CD14-positive monocyte (primary cell): ENCODE measurements at regions not wholly inside any gene's neighbourhood (a gene's known extent, or its start where the extent isn't known, plus 50 kb on each side); places are given as distances from the start of the nearest gene placed in this dataset.

Experiments
- DNase-seq, 3 donors: peaks; one replicate each; pipeline ENCODE4 v3.0.0-alpha.2; 2011 to 2022
- H2AFZ ChIP-seq: 2 replicates; pipeline ENCODE4 v1.6.0; 2012; ENCODE audit warnings: mild to moderate bottlenecking, low read depth, low read length, inconsistent platforms; ENCODE audit not compliant: insufficient read depth, poor library complexity, severe bottlenecking
- H3K27ac ChIP-seq, 2 donors: 1 replicate in 1 of 2; 2 replicates in 1 of 2; pipeline ENCODE4 v1.5.1; 2012 to 2013; ENCODE audit warnings: low read length in 2 of 2, control low read depth in 1 of 2, inconsistent platforms in 1 of 2, low read depth in 1 of 2, mild to moderate bottlenecking in 1 of 2
- H3K27me3 ChIP-seq, 2 donors: one replicate each; pipeline versions ENCODE4 v1.6.0 to v1.6.1; 2011 to 2013; ENCODE audit warnings: low read length in 2 of 2; ENCODE audit not compliant: control insufficient read depth in 2 of 2, insufficient read depth in 2 of 2
- H3K36me3 ChIP-seq, 2 donors: replicated peaks in 1 of 2; 1 replicate in 1 of 2; 2 replicates in 1 of 2; pipeline versions ENCODE4 v1.5.1 to v1.6.1; 2012 to 2013; ENCODE audit warnings: low read length in 2 of 2, control low read depth in 1 of 2, inconsistent platforms in 1 of 2, mild to moderate bottlenecking in 1 of 2; ENCODE audit not compliant: insufficient read depth in 2 of 2, control insufficient read depth in 1 of 2
- H3K4me1 ChIP-seq, 2 donors: 1 replicate in 1 of 2; 2 replicates in 1 of 2; pipeline versions ENCODE4 v1.5.1 to v1.6.1; 2012 to 2013; ENCODE audit warnings: low read length in 2 of 2, control low read depth in 1 of 2, inconsistent platforms in 1 of 2, mild to moderate bottlenecking in 1 of 2, moderate library complexity in 1 of 2; ENCODE audit not compliant: insufficient read depth in 2 of 2, control insufficient read depth in 1 of 2
- H3K4me2 ChIP-seq: replicated peaks from 2 replicates; pipeline ENCODE3; 2012; ENCODE audit warnings: low read length, moderate library complexity, mild to moderate bottlenecking; ENCODE audit not compliant: poor library complexity, severe bottlenecking; ENCODE audit errors: extremely low read depth
- H3K4me3 ChIP-seq, 3 experiments: fragments of 200-600 bp in 1 of 3; sonication (generic) in 1 of 3; replicated peaks in 1 of 3; 1 replicate in 2 of 3; 2 replicates in 1 of 3; pipeline ENCODE4 v1.5.1; 2011 to 2013; ENCODE audit warnings: low read length in 3 of 3, mild to moderate bottlenecking in 3 of 3, control low read depth in 2 of 3, low read depth in 2 of 3, inconsistent platforms in 1 of 3, moderate library complexity in 1 of 3
- H3K79me2 ChIP-seq: 2 replicates; pipeline ENCODE4 v1.6.0; 2012; ENCODE audit warnings: mild to moderate bottlenecking, control low read depth, inconsistent platforms, low read length, moderate library complexity; ENCODE audit not compliant: insufficient read depth
- H3K9ac ChIP-seq: 2 replicates; pipeline ENCODE4 v1.6.0; 2017; ENCODE audit warnings: low read length, mild to moderate bottlenecking; ENCODE audit not compliant: insufficient read depth, poor library complexity, severe bottlenecking
- H3K9me3 ChIP-seq, 2 donors: replicated peaks in 1 of 2; 1 replicate in 1 of 2; 2 replicates in 1 of 2; pipeline versions ENCODE4 v1.5.1 to v1.6.1; 2012 to 2013; ENCODE audit warnings: low read length in 2 of 2, control low read depth in 1 of 2; ENCODE audit not compliant: control insufficient read depth in 1 of 2, insufficient read depth in 1 of 2
- H4K20me1 ChIP-seq: 2 replicates; pipeline ENCODE4 v1.6.0; 2012; ENCODE audit warnings: mild to moderate bottlenecking, low read length, control low read depth, moderate library complexity; ENCODE audit not compliant: insufficient read depth
- H3K27ac Mint-ChIP-seq, 7 donors: one replicate each; pipeline ENCODE4 v1.8.0; 2020; ENCODE audit warnings: mild to moderate bottlenecking in 7 of 7, mixed read lengths in 7 of 7, moderate library complexity in 6 of 7, inconsistent platforms in 2 of 7
- H3K27me3 Mint-ChIP-seq, 3 donors: one replicate each; pipeline ENCODE4 v1.8.0; 2021 to 2022; ENCODE audit warnings: low read depth in 3 of 3, mild to moderate bottlenecking in 3 of 3, mixed read lengths in 3 of 3, moderate library complexity in 3 of 3, inconsistent platforms in 1 of 3
- H3K36me3 Mint-ChIP-seq, 2 donors: one replicate each; pipeline ENCODE4 v1.8.0; 2020; ENCODE audit warnings: mixed read lengths in 2 of 2, inconsistent platforms in 1 of 2, mild to moderate bottlenecking in 1 of 2
- H3K4me1 Mint-ChIP-seq: one replicate; pipeline ENCODE4 v1.8.0; 2020; ENCODE audit warnings: mild to moderate bottlenecking, mixed read lengths
- H3K4me3 Mint-ChIP-seq, 2 donors: one replicate each; pipeline ENCODE4 v1.8.0; 2020; ENCODE audit warnings: mild to moderate bottlenecking in 2 of 2, mixed read lengths in 2 of 2, moderate library complexity in 1 of 2
- H3K9me3 Mint-ChIP-seq, 7 donors: one replicate each; pipeline ENCODE4 v1.8.0; 2020 to 2022; ENCODE audit warnings: mixed read lengths in 7 of 7, mild to moderate bottlenecking in 6 of 7, moderate library complexity in 6 of 7, inconsistent platforms in 2 of 7
- WGBS: methylation state at CpG from one replicate; pipeline ENCODE4 v1.1.5; 2013; ENCODE audit warnings: missing lambda C conversion rate; ENCODE audit not compliant: insufficient coverage; 5-methylcytosine and 5-hydroxymethylcytosine counted together
- intact Hi-C, 2 donors: fragments of 100-400 bp; cut with micrococcal nuclease; formaldehyde crosslinking; loops; one replicate each; pipeline versions ENCODE4 v1.15.0 to v1.15.1; 2023
- TF ChIP-seq, protein P1 (sequence below): fragments of 200-600 bp; IDR thresholded peaks from one replicate; pipeline ENCODE4 v1.8.0; 2022; ENCODE audit warnings: antibody characterized with exemption, mild to moderate bottlenecking

GRCh38 chr14:65291531-65291930 lies 121.0 kb upstream of the FUT8 start:
- Mint-ChIP-seq H3K4me1 (peaks cover 14% of the 10 kb centered on the region), H3K36me3 (no peaks in the 10 kb centered on the region), H3K9me3 (no peaks in the 10 kb centered on the region), H3K27me3 (peaks cover 0 to 6% (median 2%) of the 10 kb centered on the region in 3 donors), H3K27ac (no peak overlapping the region), H3K4me3 (no peak overlapping the region)
- Histone ChIP-seq H3K4me3 (no peak overlapping the region), H3K36me3 (no peaks in the 10 kb centered on the region), H3K27ac (no peak overlapping the region), H3K79me2 (no peaks in the 10 kb centered on the region), H3K9me3 (no peaks in the 10 kb centered on the region), H3K4me1 (peaks cover 0 to 7% of the 10 kb centered on the region in 2 donors), H3K9ac (no peak overlapping the region), H2AFZ (no peak overlapping the region), H4K20me1 (no peaks in the 10 kb centered on the region), H3K4me2 (no peak overlapping the region), H3K27me3 (no peaks in the 10 kb centered on the region)
- DNase-seq: no peak
- TF ChIP-seq, protein P1, sequence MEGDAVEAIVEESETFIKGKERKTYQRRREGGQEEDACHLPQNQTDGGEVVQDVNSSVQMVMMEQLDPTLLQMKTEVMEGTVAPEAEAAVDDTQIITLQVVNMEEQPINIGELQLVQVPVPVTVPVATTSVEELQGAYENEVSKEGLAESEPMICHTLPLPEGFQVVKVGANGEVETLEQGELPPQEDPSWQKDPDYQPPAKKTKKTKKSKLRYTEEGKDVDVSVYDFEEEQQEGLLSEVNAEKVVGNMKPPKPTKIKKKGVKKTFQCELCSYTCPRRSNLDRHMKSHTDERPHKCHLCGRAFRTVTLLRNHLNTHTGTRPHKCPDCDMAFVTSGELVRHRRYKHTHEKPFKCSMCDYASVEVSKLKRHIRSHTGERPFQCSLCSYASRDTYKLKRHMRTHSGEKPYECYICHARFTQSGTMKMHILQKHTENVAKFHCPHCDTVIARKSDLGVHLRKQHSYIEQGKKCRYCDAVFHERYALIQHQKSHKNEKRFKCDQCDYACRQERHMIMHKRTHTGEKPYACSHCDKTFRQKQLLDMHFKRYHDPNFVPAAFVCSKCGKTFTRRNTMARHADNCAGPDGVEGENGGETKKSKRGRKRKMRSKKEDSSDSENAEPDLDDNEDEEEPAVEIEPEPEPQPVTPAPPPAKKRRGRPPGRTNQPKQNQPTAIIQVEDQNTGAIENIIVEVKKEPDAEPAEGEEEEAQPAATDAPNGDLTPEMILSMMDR: no peak
- 80% methylated on average over 1 of the region's 3 CpGs for WGBS
- intact Hi-C loops: no loop called here

DNA sequence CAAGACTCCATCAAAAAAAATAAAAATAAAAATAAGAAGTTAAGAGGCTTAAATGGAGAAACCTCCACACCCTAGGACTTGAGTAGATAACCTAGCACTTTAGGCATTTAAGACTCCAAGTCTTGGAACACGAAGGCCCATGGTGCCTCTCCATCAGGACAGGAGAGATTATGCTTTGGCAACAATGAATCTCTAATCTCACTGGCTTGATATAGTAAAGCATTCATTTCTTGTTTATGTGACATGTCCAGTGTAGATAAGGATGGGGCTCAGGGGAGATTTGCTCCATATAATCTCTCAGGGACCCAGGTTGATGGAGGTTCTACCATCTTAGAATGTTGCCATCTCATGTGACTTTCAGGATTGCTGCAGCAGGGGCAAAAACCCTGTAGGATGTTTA lies 117.7 kb upstream of the FUT8 start:
- no peak overlapping the region for H3K9ac ChIP-seq
- no peaks in the 10 kb centered on the region for H4K20me1 ChIP-seq
- H3K4me2 ChIP-seq: no peak overlapping the region
- H3K36me3 ChIP-seq: no peaks in the 10 kb centered on the region
- no peak for DNase-seq
- H3K4me1 ChIP-seq: peaks cover 0 to 3% of the 10 kb centered on the region in 2 donors
- H3K4me3 ChIP-seq: no peak overlapping the region
- H3K9me3 ChIP-seq: no peaks in the 10 kb centered on the region
- TF ChIP-seq, protein P1: no peak
- no peak overlapping the region for H2AFZ ChIP-seq
- Mint-ChIP-seq H3K36me3 (no peaks in the 10 kb centered on the region), H3K4me3 (no peak overlapping the region), H3K27ac (no peak overlapping the region), H3K4me1 (peaks cover 8% of the 10 kb centered on the region), H3K27me3 (peaks cover 0 to 3% (median 0%) of the 10 kb centered on the region in 3 donors), H3K9me3 (no peaks in the 10 kb centered on the region)
- H3K27ac ChIP-seq: no peak overlapping the region
- no peaks in the 10 kb centered on the region for H3K79me2 ChIP-seq
- no CpG with 5 or more reads among the region's 1 CpG for WGBS
- no peaks in the 10 kb centered on the region for H3K27me3 ChIP-seq
- intact Hi-C loops: no loop called here
